Type B pancreatic cell (in vitro differentiated cells): ENCODE measurements at regions not wholly inside any gene's neighbourhood (a gene's known extent, or its start where the extent isn't known, plus 50 kb on each side); places are given as distances from the start of the nearest gene placed in this dataset.

Experiments
- DNase-seq: peaks from one replicate; pipeline ENCODE4 v3.0.0; 2021; ENCODE audit warnings: mixed read lengths; ENCODE audit not compliant: unreplicated experiment; ENCODE audit errors: extremely low spot score
- H3K27ac Mint-ChIP-seq: 2 replicates; pipeline ENCODE4 v1.8.0; 2021; ENCODE audit warnings: mild to moderate bottlenecking, mixed read lengths
- H3K27me3 Mint-ChIP-seq: 2 replicates; pipeline ENCODE4 v1.8.0; 2021; ENCODE audit warnings: mixed read lengths
- H3K36me3 Mint-ChIP-seq: 2 replicates; pipeline ENCODE4 v1.8.0; 2021; ENCODE audit warnings: mixed read lengths
- H3K4me1 Mint-ChIP-seq: one replicate; pipeline ENCODE4 v1.8.0; 2021; ENCODE audit warnings: mixed read lengths; ENCODE audit not compliant: unreplicated experiment
- H3K4me3 Mint-ChIP-seq: 2 replicates; pipeline ENCODE4 v1.8.0; 2021; ENCODE audit warnings: mild to moderate bottlenecking, mixed read lengths
- H3K9me3 Mint-ChIP-seq: 2 replicates; pipeline ENCODE4 v1.8.0; 2021; ENCODE audit warnings: mixed read lengths
- TF ChIP-seq, protein P1 (sequence below): fragments of 200-600 bp; sonication (generic); conservative IDR thresholded peaks from 2 replicates; pipeline ENCODE4 v1.5.0; 2021; ENCODE audit warnings: antibody characterized with exemption, mild to moderate bottlenecking

- no peak for DNase-seq
- no peaks in the 10 kb centered on the region for H3K27me3 Mint-ChIP-seq
- no peaks in the 10 kb centered on the region for H3K4me1 Mint-ChIP-seq
- TF ChIP-seq, protein P1, sequence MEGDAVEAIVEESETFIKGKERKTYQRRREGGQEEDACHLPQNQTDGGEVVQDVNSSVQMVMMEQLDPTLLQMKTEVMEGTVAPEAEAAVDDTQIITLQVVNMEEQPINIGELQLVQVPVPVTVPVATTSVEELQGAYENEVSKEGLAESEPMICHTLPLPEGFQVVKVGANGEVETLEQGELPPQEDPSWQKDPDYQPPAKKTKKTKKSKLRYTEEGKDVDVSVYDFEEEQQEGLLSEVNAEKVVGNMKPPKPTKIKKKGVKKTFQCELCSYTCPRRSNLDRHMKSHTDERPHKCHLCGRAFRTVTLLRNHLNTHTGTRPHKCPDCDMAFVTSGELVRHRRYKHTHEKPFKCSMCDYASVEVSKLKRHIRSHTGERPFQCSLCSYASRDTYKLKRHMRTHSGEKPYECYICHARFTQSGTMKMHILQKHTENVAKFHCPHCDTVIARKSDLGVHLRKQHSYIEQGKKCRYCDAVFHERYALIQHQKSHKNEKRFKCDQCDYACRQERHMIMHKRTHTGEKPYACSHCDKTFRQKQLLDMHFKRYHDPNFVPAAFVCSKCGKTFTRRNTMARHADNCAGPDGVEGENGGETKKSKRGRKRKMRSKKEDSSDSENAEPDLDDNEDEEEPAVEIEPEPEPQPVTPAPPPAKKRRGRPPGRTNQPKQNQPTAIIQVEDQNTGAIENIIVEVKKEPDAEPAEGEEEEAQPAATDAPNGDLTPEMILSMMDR = no peak
- no peak overlapping the region for H3K4me3 Mint-ChIP-seq
- H3K27ac Mint-ChIP-seq = no peak overlapping the region
- H3K9me3 Mint-ChIP-seq = no peaks in the 10 kb centered on the region
- H3K36me3 Mint-ChIP-seq = no peaks in the 10 kb centered on the region
Measured at GRCh38 chr6:101263596-101263995, 129.9 kb upstream of the GRIK2 start.

GRCh38 chr6:101266063-101266462 is 127.4 kb upstream of the GRIK2 start:
- Mint-ChIP-seq H3K4me1 (no peaks in the 10 kb centered on the region), H3K9me3 (no peaks in the 10 kb centered on the region), H3K27me3 (no peaks in the 10 kb centered on the region), H3K36me3 (no peaks in the 10 kb centered on the region), H3K27ac (no peak overlapping the region), H3K4me3 (no peak overlapping the region)
- DNase-seq = no peak
- TF ChIP-seq, protein P1 = no peak

DNA sequence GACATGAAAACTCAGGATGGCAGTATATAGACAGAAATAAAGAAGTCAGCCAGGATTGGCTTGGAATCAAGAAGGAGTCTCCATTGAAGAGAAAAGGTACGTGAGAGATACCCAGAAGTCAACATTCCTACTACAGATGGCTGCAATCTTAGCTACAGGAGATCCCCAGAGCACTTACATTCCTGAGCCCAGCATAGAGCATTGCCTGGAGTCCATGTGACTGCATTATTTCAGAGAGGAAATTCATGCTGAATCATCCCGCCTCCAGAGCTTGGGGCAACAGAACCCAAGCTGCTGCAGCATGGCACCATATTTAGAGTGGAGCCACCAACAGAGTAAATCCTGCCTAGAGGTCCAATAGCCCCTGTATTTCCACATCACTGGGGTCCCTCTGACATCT is 125.0 kb upstream of the GRIK2 start:
- H3K27ac Mint-ChIP-seq = no peak overlapping the region
- H3K27me3 Mint-ChIP-seq = no peaks in the 10 kb centered on the region
- TF ChIP-seq, protein P1 = no peak
- H3K9me3 Mint-ChIP-seq = no peaks in the 10 kb centered on the region
- no peaks in the 10 kb centered on the region for H3K36me3 Mint-ChIP-seq
- H3K4me1 Mint-ChIP-seq = no peaks in the 10 kb centered on the region
- DNase-seq = no peak
- H3K4me3 Mint-ChIP-seq = no peak overlapping the region

GRCh38 chr6:101275251-101275650 is 118.3 kb upstream of the GRIK2 start:
- no peak for DNase-seq
- TF ChIP-seq, protein P1 = no peak
- Mint-ChIP-seq H3K27me3 (peaks cover 4% of the 10 kb centered on the region), H3K4me3 (no peak overlapping the region), H3K27ac (no peak overlapping the region), H3K9me3 (no peaks in the 10 kb centered on the region), H3K4me1 (no peaks in the 10 kb centered on the region), H3K36me3 (no peaks in the 10 kb centered on the region)

GRCh38 chr6:101276066-101276465 is 117.4 kb upstream of the GRIK2 start:
- TF ChIP-seq, protein P1 = no peak
- H3K4me1 Mint-ChIP-seq = no peaks in the 10 kb centered on the region
- no peaks in the 10 kb centered on the region for H3K9me3 Mint-ChIP-seq
- no peaks in the 10 kb centered on the region for H3K36me3 Mint-ChIP-seq
- no peak for DNase-seq
- no peak overlapping the region for H3K27ac Mint-ChIP-seq
- H3K4me3 Mint-ChIP-seq = no peak overlapping the region
- H3K27me3 Mint-ChIP-seq = peaks cover 4% of the 10 kb centered on the region

DNA sequence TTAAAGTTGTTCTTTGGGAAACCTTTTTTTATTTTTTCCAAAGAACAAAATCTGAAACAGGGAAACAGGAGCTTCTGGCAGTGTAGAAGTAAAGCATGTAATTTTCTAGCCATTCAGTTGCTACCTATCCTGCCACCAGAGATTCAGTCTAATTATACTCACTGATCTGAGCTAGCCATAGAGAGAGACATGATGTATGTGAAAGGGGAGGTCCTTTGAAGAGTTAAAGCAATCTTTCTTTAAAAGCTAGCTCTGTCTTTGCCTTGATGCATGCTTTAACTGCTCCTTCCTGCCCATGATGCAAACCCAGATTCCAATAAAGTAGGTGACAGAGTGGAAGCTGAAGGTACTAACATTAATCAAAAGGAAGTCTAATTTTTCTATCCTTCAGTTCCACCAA is 114.1 kb upstream of the GRIK2 start:
- TF ChIP-seq, protein P1 = no peak
- Mint-ChIP-seq H3K4me3 (peak overlapping the region; percentile 18), H3K27me3 (peaks cover 1% of the 10 kb centered on the region), H3K27ac (no peak overlapping the region), H3K9me3 (no peaks in the 10 kb centered on the region), H3K4me1 (no peaks in the 10 kb centered on the region), H3K36me3 (no peaks in the 10 kb centered on the region)
- no peak for DNase-seq
